ENCODE measurements at regions not wholly inside any gene's neighbourhood (a gene's known extent, or its start where the extent isn't known, plus 50 kb on each side); places are given as distances from the start of the nearest gene placed in this dataset.

GRCh38 chr6:168964138-168964835 lies 289.4 kb downstream of the THBS2 start:
- no peak for DNase-seq (ENCODE audit: low spot score)
- H3K14ac ChIP-seq (ENCODE audit: low read length) = no peak overlapping the region
- no peak overlapping the region for H3K4me2 ChIP-seq (ENCODE audit: insufficient read depth, low read length, poor library complexity, severe bottlenecking)
- no peaks in the 10 kb centered on the region for H3K27me3 ChIP-seq (ENCODE audit: control insufficient read depth in 3 of 3, insufficient read depth in 3 of 3, low read depth in 1 of 3, low read length in 3 of 3)
- H2AK5ac ChIP-seq (ENCODE audit: low read depth, low read length) = no peak overlapping the region
- no peak overlapping the region for H3K4ac ChIP-seq (ENCODE audit: low read length)
- no peaks in the 10 kb centered on the region for H3K36me3 ChIP-seq (replicated peaks in 1 of 2; ENCODE audit: control insufficient read depth in 2 of 2, insufficient read depth in 2 of 2, low read length in 2 of 2)
- H3K18ac ChIP-seq (ENCODE audit: low read length) = no peak overlapping the region
- no peak overlapping the region for H2BK5ac ChIP-seq (ENCODE audit: low read length)
- no peaks in the 10 kb centered on the region for H3K79me1 ChIP-seq (ENCODE audit: low read depth, low read length)
- no peak overlapping the region for H2BK15ac ChIP-seq (ENCODE audit: low read length)
- no peaks in the 10 kb centered on the region for H3K9me3 ChIP-seq (replicated peaks in 1 of 2; ENCODE audit: control insufficient read depth in 2 of 2, insufficient read depth in 1 of 2, low read depth in 1 of 2, low read length in 2 of 2)
- no peak overlapping the region for H4K8ac ChIP-seq (ENCODE audit: low read depth, low read length)
- no peak overlapping the region for H3K9ac ChIP-seq (ENCODE audit: low read depth, low read length, poor library complexity)
- no peak overlapping the region for H3K4me3 ChIP-seq (ENCODE audit: low read length in 2 of 2)
- no peak overlapping the region for H3K27ac ChIP-seq (replicated peaks; ENCODE audit: low read length)
- no peak overlapping the region for H4K91ac ChIP-seq (ENCODE audit: low read depth, low read length, poor library complexity)
- H2BK12ac ChIP-seq (ENCODE audit: low read length) = no peak overlapping the region
- no peak overlapping the region for H3K23ac ChIP-seq (ENCODE audit: low read depth, low read length, poor library complexity)
- H2BK120ac ChIP-seq (ENCODE audit: low read depth, low read length) = no peak overlapping the region
- WGBS, 2 donors (ENCODE audit: extremely low coverage in 2 of 2, insufficient read length in 2 of 2, insufficient replicate concordance in 1 of 2) = no CpG with 5 or more reads among the region's 14 CpGs
- no peak overlapping the region for H2AFZ ChIP-seq (ENCODE audit: low read length)
- H3K4me1 ChIP-seq (ENCODE audit: control insufficient read depth in 2 of 2, insufficient read depth in 1 of 2, low read depth in 1 of 2, low read length in 2 of 2) = peaks cover 0 to 2% of the 10 kb centered on the region in 2 donors

DNA sequence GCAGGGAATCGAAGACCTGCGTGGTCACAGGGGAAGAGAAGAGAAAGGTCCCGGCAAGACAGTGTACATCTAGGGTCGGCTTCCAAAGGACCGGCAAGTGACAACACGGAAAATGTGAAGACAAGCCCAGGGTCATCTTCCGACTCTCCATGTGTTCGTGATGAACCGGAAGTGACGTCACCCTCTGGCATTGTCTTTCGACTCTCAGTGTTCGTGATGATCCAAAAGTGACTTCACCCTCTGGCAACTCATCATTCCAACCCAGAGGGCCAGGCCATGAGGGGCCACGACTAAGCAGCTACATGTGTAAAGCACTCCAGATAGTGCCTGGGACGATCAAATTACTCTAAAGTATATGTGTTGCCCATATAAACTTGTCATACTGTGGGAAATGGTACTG lies 290.8 kb downstream of the THBS2 start:
- H3K9me3 ChIP-seq (replicated peaks in 1 of 2; ENCODE audit: control insufficient read depth in 2 of 2, insufficient read depth in 1 of 2, low read depth in 1 of 2, low read length in 2 of 2) = no peaks in the 10 kb centered on the region
- no peak overlapping the region for H3K4ac ChIP-seq (ENCODE audit: low read length)
- no peak overlapping the region for H3K14ac ChIP-seq (ENCODE audit: low read length)
- H3K9ac ChIP-seq (ENCODE audit: low read depth, low read length, poor library complexity) = no peak overlapping the region
- no peaks in the 10 kb centered on the region for H3K27me3 ChIP-seq (ENCODE audit: control insufficient read depth in 3 of 3, insufficient read depth in 3 of 3, low read depth in 1 of 3, low read length in 3 of 3)
- no CpG with 5 or more reads among the region's 14 CpGs for WGBS, 2 donors (ENCODE audit: extremely low coverage in 2 of 2, insufficient read length in 2 of 2, insufficient replicate concordance in 1 of 2)
- no peak overlapping the region for H3K4me2 ChIP-seq (ENCODE audit: insufficient read depth, low read length, poor library complexity, severe bottlenecking)
- no peak overlapping the region for H2BK120ac ChIP-seq (ENCODE audit: low read depth, low read length)
- no peak overlapping the region for H2AFZ ChIP-seq (ENCODE audit: low read length)
- H3K36me3 ChIP-seq (replicated peaks in 1 of 2; ENCODE audit: control insufficient read depth in 2 of 2, insufficient read depth in 2 of 2, low read length in 2 of 2) = no peaks in the 10 kb centered on the region
- no peak overlapping the region for H3K27ac ChIP-seq (replicated peaks; ENCODE audit: low read length)
- H3K79me1 ChIP-seq (ENCODE audit: low read depth, low read length) = no peaks in the 10 kb centered on the region
- H2AK5ac ChIP-seq (ENCODE audit: low read depth, low read length) = no peak overlapping the region
- no peak overlapping the region for H4K8ac ChIP-seq (ENCODE audit: low read depth, low read length)
- no peak overlapping the region for H3K23ac ChIP-seq (ENCODE audit: low read depth, low read length, poor library complexity)
- H3K4me3 ChIP-seq (ENCODE audit: low read length in 2 of 2) = no peak overlapping the region
- H3K4me1 ChIP-seq (ENCODE audit: control insufficient read depth in 2 of 2, insufficient read depth in 1 of 2, low read depth in 1 of 2, low read length in 2 of 2) = no peaks in the 10 kb centered on the region
- no peak overlapping the region for H2BK5ac ChIP-seq (ENCODE audit: low read length)
- H2BK15ac ChIP-seq (ENCODE audit: low read length) = no peak overlapping the region
- H2BK12ac ChIP-seq (ENCODE audit: low read length) = no peak overlapping the region
- H4K91ac ChIP-seq (ENCODE audit: low read depth, low read length, poor library complexity) = no peak overlapping the region
- H3K18ac ChIP-seq (ENCODE audit: low read length) = no peak overlapping the region
- DNase-seq (ENCODE audit: low spot score) = no peak

GRCh38 chr6:168961264-168961656 lies 292.4 kb downstream of the THBS2 start:
- no peak overlapping the region for H2BK15ac ChIP-seq (ENCODE audit: low read length)
- no peak overlapping the region for H3K4me2 ChIP-seq (ENCODE audit: insufficient read depth, low read length, poor library complexity, severe bottlenecking)
- H4K91ac ChIP-seq (ENCODE audit: low read depth, low read length, poor library complexity) = no peak overlapping the region
- no peaks in the 10 kb centered on the region for H3K36me3 ChIP-seq (replicated peaks in 1 of 2; ENCODE audit: control insufficient read depth in 2 of 2, insufficient read depth in 2 of 2, low read length in 2 of 2)
- no peak overlapping the region for H3K18ac ChIP-seq (ENCODE audit: low read length)
- no peak overlapping the region for H3K23ac ChIP-seq (ENCODE audit: low read depth, low read length, poor library complexity)
- no peak overlapping the region for H2AK5ac ChIP-seq (ENCODE audit: low read depth, low read length)
- no peak overlapping the region for H3K9ac ChIP-seq (ENCODE audit: low read depth, low read length, poor library complexity)
- no peak overlapping the region for H2BK5ac ChIP-seq (ENCODE audit: low read length)
- no peak overlapping the region for H3K4me3 ChIP-seq (ENCODE audit: low read length in 2 of 2)
- no peak overlapping the region for H4K8ac ChIP-seq (ENCODE audit: low read depth, low read length)
- H2BK120ac ChIP-seq (ENCODE audit: low read depth, low read length) = no peak overlapping the region
- WGBS, 2 donors (ENCODE audit: extremely low coverage in 2 of 2, insufficient read length in 2 of 2, insufficient replicate concordance in 1 of 2) = no CpG with 5 or more reads among the region's 13 CpGs
- H3K14ac ChIP-seq (ENCODE audit: low read length) = no peak overlapping the region
- H3K27me3 ChIP-seq (ENCODE audit: control insufficient read depth in 3 of 3, insufficient read depth in 3 of 3, low read depth in 1 of 3, low read length in 3 of 3) = no peaks in the 10 kb centered on the region
- H3K4ac ChIP-seq (ENCODE audit: low read length) = no peak overlapping the region
- H2BK12ac ChIP-seq (ENCODE audit: low read length) = no peak overlapping the region
- no peaks in the 10 kb centered on the region for H3K4me1 ChIP-seq (ENCODE audit: control insufficient read depth in 2 of 2, insufficient read depth in 1 of 2, low read depth in 1 of 2, low read length in 2 of 2)
- DNase-seq (ENCODE audit: low spot score) = no peak
- H2AFZ ChIP-seq (ENCODE audit: low read length) = no peak overlapping the region
- H3K9me3 ChIP-seq (replicated peaks in 1 of 2; ENCODE audit: control insufficient read depth in 2 of 2, insufficient read depth in 1 of 2, low read depth in 1 of 2, low read length in 2 of 2) = no peaks in the 10 kb centered on the region
- no peaks in the 10 kb centered on the region for H3K79me1 ChIP-seq (ENCODE audit: low read depth, low read length)
- H3K27ac ChIP-seq (replicated peaks; ENCODE audit: low read length) = no peak overlapping the region

DNA sequence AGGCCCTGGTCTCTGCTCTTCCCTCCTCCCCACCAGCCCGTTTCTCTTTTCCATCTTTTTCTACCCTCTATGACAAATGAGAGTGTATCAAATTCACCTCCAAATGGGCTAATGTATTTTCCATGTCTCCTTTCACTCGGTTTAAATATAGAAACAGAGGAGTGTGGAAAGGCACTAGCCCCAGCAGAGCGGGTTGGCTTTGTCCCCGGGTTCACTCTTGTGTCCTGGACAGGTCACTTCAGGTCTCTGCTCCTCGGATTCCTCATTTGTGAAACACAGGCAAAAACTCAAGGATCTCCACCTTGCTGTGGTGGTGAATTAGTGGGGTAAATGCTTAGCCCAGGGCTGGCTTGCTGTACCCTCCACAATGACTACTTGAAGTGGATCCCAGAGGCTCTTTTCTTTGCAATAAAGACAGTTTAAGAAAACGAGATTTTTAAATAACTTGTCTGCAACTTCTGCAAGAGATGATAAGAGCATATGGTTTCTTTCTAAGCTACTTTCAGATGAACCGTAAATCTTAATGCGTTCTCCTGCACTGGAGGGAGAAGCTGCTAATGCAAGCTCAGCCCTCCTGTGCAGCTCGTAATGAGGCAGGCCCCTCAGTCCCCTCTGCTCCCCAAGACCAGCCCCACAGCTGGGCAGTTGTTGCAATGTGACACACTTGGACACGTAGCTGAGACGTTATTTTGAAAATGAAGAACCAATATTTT lies 292.9 kb downstream of the THBS2 start:
- no peaks in the 10 kb centered on the region for H3K9me3 ChIP-seq (replicated peaks in 1 of 2; ENCODE audit: control insufficient read depth in 2 of 2, insufficient read depth in 1 of 2, low read depth in 1 of 2, low read length in 2 of 2)
- H3K4me1 ChIP-seq (ENCODE audit: control insufficient read depth in 2 of 2, insufficient read depth in 1 of 2, low read depth in 1 of 2, low read length in 2 of 2) = no peaks in the 10 kb centered on the region
- no peak overlapping the region for H3K4me3 ChIP-seq (ENCODE audit: low read length in 2 of 2)
- H3K27me3 ChIP-seq (ENCODE audit: control insufficient read depth in 3 of 3, insufficient read depth in 3 of 3, low read depth in 1 of 3, low read length in 3 of 3) = no peaks in the 10 kb centered on the region
- H2AK5ac ChIP-seq (ENCODE audit: low read depth, low read length) = no peak overlapping the region
- H3K4me2 ChIP-seq (ENCODE audit: insufficient read depth, low read length, poor library complexity, severe bottlenecking) = no peak overlapping the region
- no peak overlapping the region for H2BK5ac ChIP-seq (ENCODE audit: low read length)
- H4K91ac ChIP-seq (ENCODE audit: low read depth, low read length, poor library complexity) = no peak overlapping the region
- H3K36me3 ChIP-seq (replicated peaks in 1 of 2; ENCODE audit: control insufficient read depth in 2 of 2, insufficient read depth in 2 of 2, low read length in 2 of 2) = no peaks in the 10 kb centered on the region
- H3K14ac ChIP-seq (ENCODE audit: low read length) = no peak overlapping the region
- H2BK12ac ChIP-seq (ENCODE audit: low read length) = no peak overlapping the region
- no peak overlapping the region for H3K4ac ChIP-seq (ENCODE audit: low read length)
- H3K9ac ChIP-seq (ENCODE audit: low read depth, low read length, poor library complexity) = no peak overlapping the region
- H2BK15ac ChIP-seq (ENCODE audit: low read length) = no peak overlapping the region
- H2AFZ ChIP-seq (ENCODE audit: low read length) = no peak overlapping the region
- no peak overlapping the region for H3K23ac ChIP-seq (ENCODE audit: low read depth, low read length, poor library complexity)
- DNase-seq (ENCODE audit: low spot score) = no peak
- no peak overlapping the region for H2BK120ac ChIP-seq (ENCODE audit: low read depth, low read length)
- no peak overlapping the region for H3K27ac ChIP-seq (replicated peaks; ENCODE audit: low read length)
- H4K8ac ChIP-seq (ENCODE audit: low read depth, low read length) = no peak overlapping the region
- H3K79me1 ChIP-seq (ENCODE audit: low read depth, low read length) = no peaks in the 10 kb centered on the region
- no peak overlapping the region for H3K18ac ChIP-seq (ENCODE audit: low read length)
- WGBS, 2 donors (ENCODE audit: extremely low coverage in 2 of 2, insufficient read length in 2 of 2, insufficient replicate concordance in 1 of 2) = no CpG with 5 or more reads among the region's 11 CpGs

All from neuronal stem cell (in vitro differentiated cells).